A673 (cell line): ENCODE measurements at regions not wholly inside any gene's neighbourhood (a gene's known extent, or its start where the extent isn't known, plus 50 kb on each side); places are given as distances from the start of the nearest gene placed in this dataset.

ENCODE experiments used
- EZH2 ChIP-seq: fragments of 200-600 bp; sonication (generic); IDR thresholded peaks from 2 replicates; pipeline ENCODE4 v1.6.1; 2017; ENCODE audit warnings: borderline replicate concordance, low read depth, mild to moderate bottlenecking, mixed read lengths, antibody characterized with exemption, low read length; ENCODE audit not compliant: poor library complexity, severe bottlenecking
- TF ChIP-seq, protein P1 (sequence below): fragments of 300-800, 200-600 bp; sonication (generic); conservative IDR thresholded peaks from 2 replicates; pipeline ENCODE4 v1.5.1; 2017; ENCODE audit warnings: low read depth, mild to moderate bottlenecking, antibody characterized with exemption, low read length, moderate library complexity, mixed read lengths

- TF ChIP-seq, protein P1, sequence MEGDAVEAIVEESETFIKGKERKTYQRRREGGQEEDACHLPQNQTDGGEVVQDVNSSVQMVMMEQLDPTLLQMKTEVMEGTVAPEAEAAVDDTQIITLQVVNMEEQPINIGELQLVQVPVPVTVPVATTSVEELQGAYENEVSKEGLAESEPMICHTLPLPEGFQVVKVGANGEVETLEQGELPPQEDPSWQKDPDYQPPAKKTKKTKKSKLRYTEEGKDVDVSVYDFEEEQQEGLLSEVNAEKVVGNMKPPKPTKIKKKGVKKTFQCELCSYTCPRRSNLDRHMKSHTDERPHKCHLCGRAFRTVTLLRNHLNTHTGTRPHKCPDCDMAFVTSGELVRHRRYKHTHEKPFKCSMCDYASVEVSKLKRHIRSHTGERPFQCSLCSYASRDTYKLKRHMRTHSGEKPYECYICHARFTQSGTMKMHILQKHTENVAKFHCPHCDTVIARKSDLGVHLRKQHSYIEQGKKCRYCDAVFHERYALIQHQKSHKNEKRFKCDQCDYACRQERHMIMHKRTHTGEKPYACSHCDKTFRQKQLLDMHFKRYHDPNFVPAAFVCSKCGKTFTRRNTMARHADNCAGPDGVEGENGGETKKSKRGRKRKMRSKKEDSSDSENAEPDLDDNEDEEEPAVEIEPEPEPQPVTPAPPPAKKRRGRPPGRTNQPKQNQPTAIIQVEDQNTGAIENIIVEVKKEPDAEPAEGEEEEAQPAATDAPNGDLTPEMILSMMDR, result no peak
- no peak for TF ChIP-seq EZH2
Measured at GRCh38 chr13:99057310-99057975, 79.6 kb upstream of the DOCK9 start.
